GM18870 (cell line): ENCODE measurements at regions not wholly inside any gene's neighbourhood (a gene's known extent, or its start where the extent isn't known, plus 50 kb on each side); places are given as distances from the start of the nearest gene placed in this dataset.

Source experiments
- ATAC-seq: cut with Tn5 transposase; IDR thresholded peaks from one replicate; pipeline ENCODE4 v1.9.1; 2021; ENCODE audit warnings: moderate library complexity; ENCODE audit not compliant: unreplicated experiment

DNA sequence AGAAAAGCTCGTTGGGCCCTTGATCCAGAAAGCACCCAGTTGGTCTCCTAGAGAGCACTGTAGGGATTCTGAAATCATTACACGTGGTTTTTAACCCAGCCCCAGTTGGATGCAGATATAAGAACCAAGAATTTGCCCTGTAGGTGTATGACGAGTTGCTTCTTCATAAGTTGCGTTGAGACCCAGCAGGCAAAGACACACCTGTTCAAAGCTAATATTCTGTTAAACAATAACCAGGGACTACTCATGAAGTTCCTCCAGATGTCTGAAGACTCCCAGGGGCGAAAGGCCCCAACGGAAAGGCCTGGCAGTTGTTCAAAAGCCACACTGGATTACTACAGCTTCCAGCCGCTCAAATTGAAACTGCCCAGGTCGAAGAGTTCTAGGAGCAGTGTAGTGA, 88.6 kb upstream of the HNRNPU start:
- peak; percentile 94 for ATAC-seq

DNA sequence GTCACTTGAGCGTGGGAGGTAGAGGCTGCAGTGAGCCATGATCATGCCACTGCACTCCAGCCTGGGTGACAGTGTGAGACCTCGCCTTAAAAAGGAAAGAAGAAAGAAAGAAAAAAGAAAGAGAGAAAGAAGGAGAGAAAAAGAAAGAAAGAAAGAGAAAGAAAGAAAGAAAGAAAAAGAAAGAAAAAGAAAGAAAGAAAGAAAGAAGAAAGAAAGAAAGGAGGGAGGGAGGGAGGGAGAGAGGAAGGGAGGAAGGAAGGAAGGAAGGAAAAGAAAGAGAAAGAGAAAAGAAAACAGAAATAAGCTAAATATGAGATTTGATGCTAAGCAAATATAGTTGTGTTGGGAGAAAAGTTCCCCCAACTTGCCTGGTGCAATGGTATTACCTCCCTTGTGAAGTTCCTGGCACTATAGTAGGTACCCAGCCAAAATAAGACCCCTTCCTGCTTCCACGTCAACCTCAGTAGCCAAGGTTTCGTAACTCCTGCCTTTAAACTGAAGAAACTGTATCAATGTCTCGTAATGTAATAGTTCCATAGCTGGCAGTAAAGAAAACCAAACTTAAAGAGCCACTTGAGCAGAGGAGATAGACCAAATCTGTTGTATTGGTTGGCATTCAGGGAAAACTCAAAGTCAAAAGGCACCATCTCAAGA, 88.1 kb upstream of the HNRNPU start:
- no peak for ATAC-seq

DNA sequence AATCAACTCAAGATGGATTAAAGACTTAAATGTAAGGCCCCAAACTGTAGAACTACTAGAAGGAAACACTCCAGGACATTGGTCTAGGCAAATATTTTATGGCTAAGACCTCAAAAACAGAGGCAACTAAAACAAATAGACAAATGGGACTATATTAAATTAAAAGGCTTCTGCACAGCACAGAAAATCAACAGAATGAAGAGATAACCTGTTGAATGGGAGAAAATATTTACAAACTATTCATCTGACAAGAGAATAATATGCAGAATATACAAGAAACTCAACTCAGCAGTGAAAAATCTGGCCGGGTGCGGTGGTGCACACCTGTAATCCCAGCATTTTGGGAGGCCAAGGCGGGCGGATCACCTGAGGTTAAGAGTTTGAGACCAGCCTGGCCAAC, 84.1 kb upstream of the HNRNPU start:
- no peak for ATAC-seq

DNA sequence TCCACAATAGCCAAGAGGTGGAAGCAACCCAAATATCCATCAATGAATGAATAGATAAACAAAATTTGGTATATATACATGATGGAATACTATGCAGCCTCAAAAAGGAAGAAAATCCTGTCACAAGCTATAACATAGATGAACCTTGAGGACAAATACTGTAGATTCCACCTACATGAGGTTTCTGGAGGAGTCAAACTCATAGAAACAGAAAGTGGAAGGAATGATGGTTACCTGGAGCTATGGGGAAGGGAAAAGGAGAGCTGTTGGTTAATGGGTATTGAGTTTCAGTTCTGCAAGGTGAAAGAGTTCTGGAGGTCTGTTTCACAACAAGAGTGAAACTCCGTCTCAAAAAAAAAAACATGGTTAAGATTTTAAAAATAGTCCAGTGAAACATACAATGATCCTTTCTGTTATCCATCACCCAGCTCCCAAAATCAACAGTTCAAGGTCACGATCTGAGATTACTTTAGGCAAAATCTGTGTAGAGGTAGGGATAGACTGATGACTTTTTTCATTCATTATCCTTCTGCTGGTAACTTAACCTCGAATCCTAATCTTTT, 80.8 kb upstream of the HNRNPU start:
- peak; percentile 90 for ATAC-seq

DNA sequence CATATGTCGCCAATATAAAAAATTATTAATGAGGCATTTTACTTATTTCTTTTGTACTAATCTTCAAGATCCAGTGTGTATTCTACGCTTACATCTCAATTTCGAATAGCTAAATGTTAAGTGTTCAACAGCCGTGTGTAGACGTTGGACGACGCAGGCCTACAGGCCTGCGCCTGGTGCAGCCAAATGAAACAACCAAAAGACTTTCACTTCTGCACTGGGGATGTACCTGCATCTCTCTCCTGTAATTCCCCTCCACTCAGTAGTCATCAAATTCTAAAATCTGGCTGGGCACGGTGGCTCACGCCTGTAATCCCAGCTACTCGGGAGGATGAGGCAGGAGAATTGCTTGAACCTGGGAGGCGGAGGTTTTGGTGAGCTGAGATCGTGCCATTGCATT, 76.8 kb upstream of the HNRNPU start:
- peak; percentile 58 for ATAC-seq

DNA sequence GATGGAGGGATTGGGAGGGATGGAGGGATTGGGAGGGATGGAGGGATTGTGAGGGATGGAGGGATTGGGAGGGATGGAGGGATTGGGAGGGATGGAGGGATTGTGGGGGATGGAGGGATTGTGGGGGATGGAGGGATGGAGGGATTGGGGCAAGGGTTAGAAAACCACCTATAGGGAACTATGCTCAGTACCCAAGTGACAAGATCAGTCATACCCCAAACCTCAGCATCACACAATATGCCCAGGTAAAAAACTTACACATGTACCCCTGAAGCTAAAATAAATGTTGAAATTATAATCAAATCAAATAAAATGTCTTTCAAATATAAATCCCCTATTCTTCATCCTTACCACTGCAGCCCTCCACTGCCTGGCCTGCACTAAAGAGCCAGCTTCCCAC, 72.8 kb upstream of the HNRNPU start:
- no peak for ATAC-seq

DNA sequence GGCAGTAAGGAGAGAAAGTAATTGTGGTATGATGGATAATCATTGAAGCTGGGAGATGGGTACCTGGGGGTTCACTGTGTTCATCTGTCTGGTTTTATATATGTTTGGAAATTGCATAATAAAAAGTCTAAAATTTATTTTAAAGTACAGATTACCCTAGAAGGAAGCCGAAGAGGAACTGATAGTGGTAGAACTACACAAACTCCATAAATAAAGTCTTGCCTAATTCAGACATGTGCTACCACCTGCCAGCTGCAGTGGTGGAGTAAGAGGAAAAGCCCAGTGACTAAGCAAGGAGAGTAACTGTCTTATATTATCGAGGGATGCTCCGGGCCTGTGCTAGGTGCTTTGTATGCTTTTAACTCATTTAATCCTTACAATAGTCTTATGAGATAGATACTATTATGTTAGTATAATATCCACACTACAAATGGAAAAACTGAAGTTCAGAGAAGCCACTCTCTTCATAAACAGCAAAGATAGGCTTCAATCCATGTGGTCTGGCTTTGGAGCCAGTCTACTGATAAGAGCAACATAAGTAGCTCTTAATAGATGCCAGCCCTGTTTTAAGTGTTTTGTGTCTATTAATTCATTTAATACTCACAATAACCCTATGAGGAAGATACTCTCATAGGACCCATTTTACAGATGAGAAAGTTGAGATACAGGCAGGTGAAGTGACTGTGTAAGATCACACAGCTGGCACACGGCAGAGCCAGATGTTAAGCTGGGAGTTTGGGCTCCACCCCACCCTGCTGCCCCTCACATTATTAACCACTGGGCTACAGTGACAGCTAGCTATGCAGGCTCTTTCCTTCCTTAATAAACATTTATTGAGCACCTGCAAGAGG, 56.8 kb upstream of the HNRNPU start:
- ATAC-seq, result peak; percentile 60

DNA sequence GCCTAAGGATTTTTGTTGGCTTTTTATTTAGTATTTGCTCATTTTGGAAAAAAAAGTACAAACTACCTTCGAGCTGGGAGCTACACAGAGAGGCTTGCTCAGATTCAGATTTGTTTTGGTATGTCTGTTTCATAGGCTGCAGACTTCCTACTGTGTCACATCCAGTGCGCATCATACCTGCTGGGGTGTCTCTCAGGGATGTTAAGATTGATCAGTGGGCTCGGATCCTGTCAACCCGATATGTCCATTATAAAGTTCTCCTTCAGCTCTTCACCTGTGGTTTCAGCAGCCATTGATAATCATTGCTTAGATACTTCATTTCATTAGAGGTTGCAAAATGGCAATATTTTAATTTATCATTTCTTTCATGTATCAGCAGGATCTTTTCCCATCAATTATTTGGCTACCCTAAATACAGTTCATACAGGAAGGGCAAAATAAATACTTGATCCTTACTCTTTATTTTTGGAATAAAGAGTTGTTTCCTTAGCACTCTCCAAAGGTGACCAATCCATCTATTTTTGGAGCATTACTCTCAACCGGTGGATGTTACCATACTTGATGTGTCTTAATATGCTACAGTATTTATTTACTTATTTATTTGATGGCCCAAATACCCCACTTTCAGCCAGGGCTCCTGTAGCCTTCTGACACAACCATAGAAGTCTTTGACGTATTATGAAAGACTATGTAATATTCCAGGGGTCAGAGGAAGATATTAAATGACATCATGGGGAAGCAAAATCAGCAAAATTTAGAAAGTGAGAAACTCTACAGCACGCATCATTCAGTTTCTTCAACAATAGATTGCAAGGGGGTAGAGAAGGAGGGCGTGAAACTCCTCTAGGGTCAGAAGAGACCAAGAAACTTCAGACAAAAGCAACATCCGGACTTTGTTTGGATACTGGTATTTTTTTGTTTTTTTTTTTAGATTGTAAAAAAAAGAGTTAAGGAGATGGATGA, 55.3 kb upstream of the HNRNPU start:
- ATAC-seq, result no peak

DNA sequence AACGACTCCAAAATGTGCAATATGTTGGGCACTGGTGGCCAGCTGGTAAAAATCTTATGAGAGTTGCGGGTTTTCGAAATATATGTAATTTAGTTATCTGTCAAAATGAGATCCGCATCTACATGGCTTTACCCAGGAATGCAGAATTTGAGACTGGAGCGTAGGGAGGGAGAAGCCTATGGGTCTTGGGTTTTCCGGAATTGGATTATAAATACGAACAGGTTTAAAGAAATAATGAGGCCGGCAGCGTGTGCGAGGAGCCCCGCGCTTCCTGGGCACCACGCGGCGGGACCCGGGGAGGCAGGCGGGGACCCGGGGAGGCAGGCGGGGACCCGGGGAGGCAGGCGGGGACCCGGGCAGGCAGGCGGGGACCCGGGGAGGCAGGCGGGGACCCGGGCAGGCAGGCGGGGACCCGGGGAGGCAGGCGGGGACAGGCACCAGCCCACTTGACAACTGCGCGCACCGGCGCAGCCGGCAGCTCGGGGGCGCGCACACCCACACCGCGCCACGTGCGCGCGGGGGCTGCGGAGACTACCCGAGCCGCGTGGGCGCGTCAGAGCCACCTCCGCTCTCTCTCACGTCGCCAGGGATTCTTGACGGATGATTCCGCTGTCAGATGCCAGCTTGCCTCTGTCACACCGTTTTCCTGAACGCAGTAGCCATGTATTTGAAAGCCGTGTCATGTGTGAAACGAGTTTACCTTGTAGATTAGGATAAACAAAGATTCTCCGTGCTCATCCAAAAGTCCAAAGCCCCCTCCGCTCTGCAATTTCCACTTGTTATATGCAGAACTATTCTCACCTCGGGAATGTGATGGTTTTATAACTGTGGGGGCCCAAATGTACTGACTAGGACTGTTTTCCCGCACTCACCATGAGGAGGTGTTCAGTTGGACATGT, 54.3 kb upstream of the HNRNPU start:
- no peak for ATAC-seq

DNA sequence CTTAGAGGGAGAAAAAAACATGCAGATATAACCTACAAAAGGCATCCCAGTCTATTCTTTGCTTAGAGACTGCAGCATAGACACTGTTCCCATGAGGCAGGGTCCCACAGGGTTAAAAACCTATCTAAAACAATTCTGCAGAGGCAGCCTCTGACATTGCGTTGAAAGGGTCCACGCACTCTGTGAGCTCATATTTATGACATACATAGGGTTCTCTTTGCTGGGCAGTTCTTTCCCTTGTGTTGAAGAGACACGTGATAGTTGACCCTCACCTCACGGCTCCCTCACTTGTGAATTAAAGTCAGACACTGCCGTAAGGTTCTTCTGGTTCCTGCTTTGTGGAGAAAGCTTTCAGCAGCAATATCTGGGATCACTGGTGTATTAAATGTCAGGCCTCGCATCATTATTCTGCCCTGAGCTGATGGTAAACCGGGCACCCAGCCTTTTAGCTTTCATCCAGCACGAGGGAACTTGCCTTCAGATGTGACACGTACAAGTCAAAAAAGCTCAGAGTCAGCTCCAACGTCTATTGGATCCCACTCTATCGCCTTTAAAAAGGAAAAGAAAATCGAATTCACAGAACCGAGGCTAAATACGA, 52.8 kb upstream of the HNRNPU start:
- no peak for ATAC-seq

DNA sequence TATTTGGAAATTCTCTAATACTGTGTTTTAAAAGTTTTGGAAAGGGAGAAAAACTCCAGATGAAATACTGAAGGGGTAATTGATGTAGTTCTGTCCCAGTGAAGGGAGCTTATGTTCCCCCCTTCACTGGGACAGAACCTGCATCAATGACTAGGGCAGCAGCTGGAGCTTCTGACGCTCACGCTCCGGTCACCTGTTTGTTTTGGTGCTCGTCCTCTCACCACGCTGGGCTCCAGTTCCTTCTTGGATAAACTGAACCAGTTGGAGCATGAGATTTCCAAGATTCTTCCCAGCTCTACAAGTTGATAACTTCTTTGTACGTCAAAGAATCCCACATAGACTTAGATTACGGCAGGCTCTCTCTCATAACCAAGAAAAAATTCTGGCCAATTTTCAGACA, 51.4 kb upstream of the HNRNPU start:
- ATAC-seq, result no peak

DNA sequence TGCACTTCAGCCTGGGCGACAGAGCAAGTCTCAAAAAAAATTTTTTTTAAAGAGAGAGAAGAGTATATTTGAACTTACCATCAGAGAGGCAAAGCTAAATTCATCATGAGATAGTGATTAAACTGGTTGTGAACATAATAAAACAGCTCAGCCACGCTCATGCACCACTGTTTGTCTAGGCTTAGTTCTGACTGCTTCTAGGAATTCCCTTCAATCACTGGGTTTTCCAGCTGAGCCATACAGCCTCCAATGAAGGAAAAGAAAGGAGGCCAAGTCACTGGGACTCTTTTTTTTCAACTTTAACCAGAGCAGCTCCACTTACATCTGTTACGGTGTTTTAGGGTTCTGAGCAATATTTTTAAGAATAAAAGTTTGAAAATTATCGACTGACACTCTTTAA, 50.4 kb upstream of the HNRNPU start:
- no peak for ATAC-seq
